Lower leg skin (tissue), 3 donors: ENCODE measurements at regions not wholly inside any gene's neighbourhood (a gene's known extent, or its start where the extent isn't known, plus 50 kb on each side); places are given as distances from the start of the nearest gene placed in this dataset.

Source experiments
- POLR2A ChIP-seq, 2 donors: fragments of 450-650 bp; IDR thresholded peaks; one replicate each; pipeline ENCODE4 v1.6.1; 2016 to 2017; ENCODE audit warnings: antibody characterized with exemption in 2 of 2, mild to moderate bottlenecking in 1 of 2, moderate library complexity in 1 of 2
- TF ChIP-seq, protein P1 (sequence below), 3 donors: fragments of 450-650 bp; IDR thresholded peaks; one replicate each; pipeline ENCODE4 v1.5.1; 2016; ENCODE audit warnings: antibody characterized with exemption in 3 of 3, mild to moderate bottlenecking in 3 of 3, moderate library complexity in 2 of 3

DNA sequence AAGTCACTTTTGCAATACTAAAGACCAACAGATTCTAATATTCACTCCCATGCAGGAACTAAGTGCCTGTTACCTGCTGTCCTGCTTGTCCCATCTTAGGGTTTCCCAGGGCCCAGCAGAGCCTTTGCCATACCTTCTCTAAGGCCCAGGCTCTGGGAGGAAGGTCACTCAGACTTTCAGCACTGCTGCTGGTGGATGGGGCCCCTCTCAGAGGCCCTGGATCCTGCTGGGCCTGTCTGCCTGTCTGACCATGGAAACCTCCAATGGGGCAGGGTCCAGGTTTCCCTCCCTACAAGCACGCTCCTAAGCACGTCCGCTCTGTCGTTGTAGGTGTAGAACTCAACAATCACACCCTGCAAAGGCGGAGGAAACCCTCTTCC, 75.1 kb downstream of the RRM2 start:
- TF ChIP-seq, protein P1, sequence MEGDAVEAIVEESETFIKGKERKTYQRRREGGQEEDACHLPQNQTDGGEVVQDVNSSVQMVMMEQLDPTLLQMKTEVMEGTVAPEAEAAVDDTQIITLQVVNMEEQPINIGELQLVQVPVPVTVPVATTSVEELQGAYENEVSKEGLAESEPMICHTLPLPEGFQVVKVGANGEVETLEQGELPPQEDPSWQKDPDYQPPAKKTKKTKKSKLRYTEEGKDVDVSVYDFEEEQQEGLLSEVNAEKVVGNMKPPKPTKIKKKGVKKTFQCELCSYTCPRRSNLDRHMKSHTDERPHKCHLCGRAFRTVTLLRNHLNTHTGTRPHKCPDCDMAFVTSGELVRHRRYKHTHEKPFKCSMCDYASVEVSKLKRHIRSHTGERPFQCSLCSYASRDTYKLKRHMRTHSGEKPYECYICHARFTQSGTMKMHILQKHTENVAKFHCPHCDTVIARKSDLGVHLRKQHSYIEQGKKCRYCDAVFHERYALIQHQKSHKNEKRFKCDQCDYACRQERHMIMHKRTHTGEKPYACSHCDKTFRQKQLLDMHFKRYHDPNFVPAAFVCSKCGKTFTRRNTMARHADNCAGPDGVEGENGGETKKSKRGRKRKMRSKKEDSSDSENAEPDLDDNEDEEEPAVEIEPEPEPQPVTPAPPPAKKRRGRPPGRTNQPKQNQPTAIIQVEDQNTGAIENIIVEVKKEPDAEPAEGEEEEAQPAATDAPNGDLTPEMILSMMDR (IDR thresholded peaks at IDR 0.05), result no peak
- no peak for TF ChIP-seq POLR2A (IDR thresholded peaks at IDR 0.05)
